ENCODE measurements at regions not wholly inside any gene's neighbourhood (a gene's known extent, or its start where the extent isn't known, plus 50 kb on each side); places are given as distances from the start of the nearest gene placed in this dataset.

DNA sequence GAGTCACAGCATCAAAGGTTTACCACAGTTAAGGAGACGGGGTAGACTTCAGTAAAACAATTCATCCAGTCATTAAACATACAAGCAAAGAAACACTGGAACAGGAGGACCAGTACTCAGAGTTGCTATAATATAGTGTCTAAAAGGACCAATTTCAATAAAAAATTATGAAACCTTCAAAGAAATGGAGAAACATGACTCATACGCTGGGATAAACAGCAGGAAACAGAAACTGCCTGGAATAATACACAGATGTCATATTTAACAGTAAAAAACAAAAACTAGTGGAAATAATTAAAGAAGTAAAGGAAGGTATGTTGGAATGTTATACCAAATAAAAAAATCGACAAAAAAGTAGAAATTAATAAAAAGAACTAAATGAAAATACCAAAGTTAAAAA is 1075.9 kb downstream of the NR2F1-AS1 start:
- TF ChIP-seq, protein P1, sequence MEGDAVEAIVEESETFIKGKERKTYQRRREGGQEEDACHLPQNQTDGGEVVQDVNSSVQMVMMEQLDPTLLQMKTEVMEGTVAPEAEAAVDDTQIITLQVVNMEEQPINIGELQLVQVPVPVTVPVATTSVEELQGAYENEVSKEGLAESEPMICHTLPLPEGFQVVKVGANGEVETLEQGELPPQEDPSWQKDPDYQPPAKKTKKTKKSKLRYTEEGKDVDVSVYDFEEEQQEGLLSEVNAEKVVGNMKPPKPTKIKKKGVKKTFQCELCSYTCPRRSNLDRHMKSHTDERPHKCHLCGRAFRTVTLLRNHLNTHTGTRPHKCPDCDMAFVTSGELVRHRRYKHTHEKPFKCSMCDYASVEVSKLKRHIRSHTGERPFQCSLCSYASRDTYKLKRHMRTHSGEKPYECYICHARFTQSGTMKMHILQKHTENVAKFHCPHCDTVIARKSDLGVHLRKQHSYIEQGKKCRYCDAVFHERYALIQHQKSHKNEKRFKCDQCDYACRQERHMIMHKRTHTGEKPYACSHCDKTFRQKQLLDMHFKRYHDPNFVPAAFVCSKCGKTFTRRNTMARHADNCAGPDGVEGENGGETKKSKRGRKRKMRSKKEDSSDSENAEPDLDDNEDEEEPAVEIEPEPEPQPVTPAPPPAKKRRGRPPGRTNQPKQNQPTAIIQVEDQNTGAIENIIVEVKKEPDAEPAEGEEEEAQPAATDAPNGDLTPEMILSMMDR (IDR thresholded peaks at IDR 0.05): no peak
- no peak for TF ChIP-seq ZFX (IDR thresholded peaks at IDR 0.05; ENCODE audit: borderline replicate concordance)
- H3K27ac ChIP-seq: no peak overlapping the region

DNA sequence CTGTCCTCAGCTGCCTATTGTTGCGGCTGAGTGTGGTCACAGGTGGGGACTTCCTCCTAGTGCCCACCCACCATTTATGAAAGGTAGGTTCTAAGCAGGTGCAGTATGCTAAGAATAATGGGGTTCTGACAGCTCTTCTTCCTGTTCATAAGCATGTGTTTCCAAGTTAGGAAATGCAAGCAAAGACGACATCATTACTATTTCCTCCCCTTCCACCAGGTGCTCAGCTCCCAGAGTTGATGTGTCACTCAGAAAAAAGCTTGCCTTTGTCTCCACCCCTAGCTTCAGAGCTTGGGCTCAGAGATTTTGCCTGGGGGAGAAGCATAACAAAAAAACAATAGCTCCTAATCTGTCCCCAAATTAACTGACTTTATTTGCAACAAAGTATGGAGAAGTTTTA is 1076.7 kb downstream of the NR2F1-AS1 start:
- H3K27ac ChIP-seq: no peak overlapping the region
- no peak for TF ChIP-seq ZFX (IDR thresholded peaks at IDR 0.05; ENCODE audit: borderline replicate concordance)
- TF ChIP-seq, protein P1 (IDR thresholded peaks at IDR 0.05): no peak

DNA sequence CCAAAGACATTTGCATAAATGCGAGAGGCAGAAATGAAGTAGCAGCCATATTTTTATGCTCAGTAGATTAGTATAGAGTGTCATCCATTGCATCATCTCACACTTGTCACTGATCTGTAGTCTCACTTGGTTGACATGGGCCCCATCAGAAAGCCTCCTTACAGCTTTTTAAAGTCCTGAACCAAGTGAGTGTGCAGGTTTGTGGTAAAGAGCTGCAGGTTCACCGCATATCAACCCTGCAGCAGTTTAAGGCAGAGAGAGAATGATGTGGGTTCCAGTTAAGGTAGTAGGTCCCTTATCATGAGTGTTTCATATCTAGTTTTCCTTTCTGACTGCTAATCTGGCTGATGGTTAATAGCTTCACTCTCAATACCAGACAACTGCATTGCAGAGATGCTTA is 1080.3 kb downstream of the NR2F1-AS1 start:
- TF ChIP-seq, protein P1 (IDR thresholded peaks at IDR 0.05): no peak
- TF ChIP-seq ZFX (IDR thresholded peaks at IDR 0.05; ENCODE audit: borderline replicate concordance): no peak
- H3K27ac ChIP-seq: no peak overlapping the region

DNA sequence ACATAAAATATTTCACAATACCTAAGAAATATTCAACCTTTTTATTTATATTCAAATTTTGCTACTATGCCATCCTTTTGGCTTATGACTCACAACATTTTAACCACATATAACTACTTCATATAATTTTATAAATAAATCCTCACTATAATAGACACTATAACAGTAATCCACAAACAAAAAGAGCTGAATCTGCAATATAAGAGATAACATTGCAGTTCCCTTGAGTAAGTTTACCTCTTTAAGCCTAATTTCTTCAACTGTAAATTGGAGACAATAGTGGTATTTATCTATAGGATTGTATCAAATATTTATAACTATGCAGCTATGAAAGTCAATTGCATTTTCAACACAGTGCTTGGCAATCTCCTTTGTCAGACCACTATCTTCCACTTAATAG is 1084.5 kb downstream of the NR2F1-AS1 start:
- TF ChIP-seq ZFX (IDR thresholded peaks at IDR 0.05; ENCODE audit: borderline replicate concordance): no peak
- TF ChIP-seq, protein P1 (IDR thresholded peaks at IDR 0.05): no peak
- no peak overlapping the region for H3K27ac ChIP-seq

DNA sequence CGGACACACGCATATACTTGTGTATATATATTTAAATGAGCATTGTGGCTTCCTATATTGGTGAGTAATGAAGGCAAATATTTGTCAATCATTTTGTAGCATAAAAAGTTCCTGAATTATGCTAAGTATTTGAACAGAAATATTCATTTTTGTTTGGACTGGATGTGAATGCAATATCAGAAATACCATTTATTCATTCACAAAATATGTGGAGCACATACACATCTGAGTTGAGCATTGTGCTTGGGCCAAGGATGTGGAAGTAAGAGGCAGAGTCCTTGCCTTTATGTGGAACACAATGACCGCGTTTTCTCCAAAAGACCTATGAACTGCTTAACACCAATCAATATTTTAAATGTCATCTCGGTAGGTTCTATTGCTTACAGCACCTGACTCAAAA is 1086.5 kb downstream of the NR2F1-AS1 start:
- no peak overlapping the region for H3K27ac ChIP-seq
- no peak for TF ChIP-seq ZFX (IDR thresholded peaks at IDR 0.05; ENCODE audit: borderline replicate concordance)
- TF ChIP-seq, protein P1 (IDR thresholded peaks at IDR 0.05): no peak

DNA sequence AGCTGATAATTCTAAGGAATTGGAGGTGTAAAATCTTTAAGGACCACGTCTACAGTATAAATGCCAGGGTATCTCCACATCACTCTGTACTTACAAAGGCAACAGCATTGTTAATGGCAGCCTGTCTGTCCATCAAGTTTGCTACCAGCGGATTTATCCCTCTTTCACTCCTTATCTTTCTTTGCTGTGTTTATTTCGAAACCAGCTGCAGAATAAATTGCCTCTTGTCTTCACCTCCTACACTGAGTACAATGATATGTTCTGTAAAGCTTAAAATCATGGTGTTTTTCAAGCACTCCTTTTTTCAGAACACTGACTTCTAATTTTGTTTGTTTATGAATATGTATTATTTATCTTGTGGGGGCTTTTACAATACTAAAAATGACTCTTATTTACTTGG is 1088.1 kb downstream of the NR2F1-AS1 start:
- TF ChIP-seq, protein P1 (IDR thresholded peaks at IDR 0.05): no peak
- no peak for TF ChIP-seq ZFX (IDR thresholded peaks at IDR 0.05; ENCODE audit: borderline replicate concordance)
- peak overlapping the region; percentile 34 for H3K27ac ChIP-seq

DNA sequence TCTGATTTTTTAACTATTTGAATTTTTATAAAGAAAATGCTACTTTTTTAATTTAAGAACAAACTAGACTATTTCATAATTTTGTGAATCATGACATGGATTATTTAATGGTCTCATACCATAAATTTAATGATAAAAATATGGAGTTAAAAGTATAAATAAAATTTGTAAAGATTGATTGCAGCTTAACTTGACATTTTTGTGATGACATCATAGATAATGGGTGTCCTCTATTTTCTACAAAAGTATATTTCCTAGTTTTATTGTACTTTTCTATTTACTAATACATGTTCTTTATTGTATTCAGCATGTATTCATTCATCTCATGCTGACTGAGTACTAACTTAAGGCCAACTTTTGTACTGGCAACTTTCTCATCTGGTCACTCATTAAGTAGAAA is 1096.5 kb downstream of the NR2F1-AS1 start:
- TF ChIP-seq ZFX (IDR thresholded peaks at IDR 0.05; ENCODE audit: borderline replicate concordance): no peak
- TF ChIP-seq, protein P1 (IDR thresholded peaks at IDR 0.05): no peak
- no peak overlapping the region for H3K27ac ChIP-seq
